Left lung (tissue), 4 donors: ENCODE measurements at regions not wholly inside any gene's neighbourhood (a gene's known extent, or its start where the extent isn't known, plus 50 kb on each side); places are given as distances from the start of the nearest gene placed in this dataset.

ENCODE experiments used
- ATAC-seq: fragments of 200-7000 bp; cut with Tn5 transposase; one replicate; pipeline ENCODE4 v1.9.1; 2020; ENCODE audit warnings: moderate library complexity
- DNase-seq, 4 donors: peaks; one replicate each; pipeline ENCODE4 v3.0.0-alpha.2; 2013 to 2020
- H3K27ac ChIP-seq, 2 donors: fragments of 200-600 bp; sonication (generic) in 1 of 2; one replicate each; pipeline versions ENCODE4 v1.5.0 to v1.8.0; 2020 to 2021
- H3K27me3 ChIP-seq, 2 donors: fragments of 200-600 bp; sonication (generic) in 1 of 2; one replicate each; pipeline versions ENCODE4 v1.5.0 to v1.8.0; 2020 to 2021
- H3K36me3 ChIP-seq, 2 donors: fragments of 200-600 bp; sonication (generic) in 1 of 2; one replicate each; pipeline versions ENCODE4 v1.5.0 to v1.8.0; 2020 to 2021
- H3K4me1 ChIP-seq, 2 donors: fragments of 200-600 bp; one replicate each; pipeline ENCODE4 v1.8.0; 2021
- H3K4me3 ChIP-seq, 2 donors: fragments of 200-600 bp; sonication (generic) in 1 of 2; one replicate each; pipeline versions ENCODE4 v1.5.0 to v1.8.0; 2020 to 2021; ENCODE audit warnings: mild to moderate bottlenecking in 1 of 2
- H3K9me3 ChIP-seq, 2 donors: fragments of 200-600 bp; sonication (generic) in 1 of 2; one replicate each; pipeline versions ENCODE4 v1.5.0 to v1.8.0; 2020 to 2021
- intact Hi-C, 2 donors: fragments of 100-400 bp; cut with DNase I; formaldehyde crosslinking; loops; one replicate each; pipeline versions ENCODE4 v1.11.2 to v1.14.2; 2022
- TF ChIP-seq, protein P1 (sequence below), 2 donors: fragments of 200-600 bp; sonication (generic) in 1 of 2; IDR thresholded peaks; one replicate each; pipeline versions ENCODE4 v1.5.0 to v1.8.0; 2021; ENCODE audit warnings: antibody characterized with exemption in 2 of 2
- donor health status: DM: no; HTN: yes; CAD: no.
- donor health status: DM: no; HTN: no; CAD: no.

- peak overlapping the region in 1 of 2 donors; percentile 73 for H3K27ac ChIP-seq
Observed at GRCh38 chr21:35206141-35207125, 157.3 kb upstream of the RUNX1 start.

DNA sequence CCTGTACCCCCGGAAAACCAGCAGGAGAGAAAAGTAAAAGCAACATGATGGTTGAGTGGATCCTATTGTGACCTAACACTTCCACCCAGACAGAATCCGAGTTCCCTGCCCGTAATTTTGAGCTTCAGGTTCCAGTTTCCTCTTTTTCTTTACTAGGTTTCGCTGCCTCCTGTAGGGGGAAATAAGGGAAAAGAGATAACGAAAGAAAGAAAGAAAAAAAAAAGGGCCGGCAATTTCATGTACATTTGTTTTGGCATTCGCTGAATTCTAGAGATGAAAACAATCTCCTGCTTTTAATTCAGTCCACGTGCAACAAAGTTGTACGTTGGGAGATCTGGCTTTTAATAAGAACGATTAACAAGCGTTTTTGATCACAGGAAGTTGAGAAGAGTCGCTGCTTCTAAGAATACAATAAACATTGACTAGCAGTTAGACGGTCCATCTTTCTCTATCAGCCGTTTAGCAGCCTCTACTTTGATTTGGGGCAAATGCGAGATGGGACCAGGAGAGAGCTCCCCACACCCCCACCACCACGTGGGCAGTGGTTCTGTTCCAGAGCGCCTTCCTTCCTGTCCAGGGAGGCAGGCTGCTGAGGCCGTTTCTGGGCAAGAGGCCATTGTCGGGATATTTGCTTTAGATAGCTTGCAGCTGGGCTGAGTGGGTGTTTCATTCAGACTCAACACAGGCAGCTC, 155.9 kb upstream of the RUNX1 start:
- H3K27me3 ChIP-seq, result no peaks in the 10 kb centered on the region
- H3K4me3 ChIP-seq, result peak overlapping the region in 1 of 2 donors; percentile 23
- peak; percentile 82 to 95 (median 88) for DNase-seq
- peak; percentile 80 for ATAC-seq
- H3K36me3 ChIP-seq, result no peaks in the 10 kb centered on the region
- TF ChIP-seq, protein P1, sequence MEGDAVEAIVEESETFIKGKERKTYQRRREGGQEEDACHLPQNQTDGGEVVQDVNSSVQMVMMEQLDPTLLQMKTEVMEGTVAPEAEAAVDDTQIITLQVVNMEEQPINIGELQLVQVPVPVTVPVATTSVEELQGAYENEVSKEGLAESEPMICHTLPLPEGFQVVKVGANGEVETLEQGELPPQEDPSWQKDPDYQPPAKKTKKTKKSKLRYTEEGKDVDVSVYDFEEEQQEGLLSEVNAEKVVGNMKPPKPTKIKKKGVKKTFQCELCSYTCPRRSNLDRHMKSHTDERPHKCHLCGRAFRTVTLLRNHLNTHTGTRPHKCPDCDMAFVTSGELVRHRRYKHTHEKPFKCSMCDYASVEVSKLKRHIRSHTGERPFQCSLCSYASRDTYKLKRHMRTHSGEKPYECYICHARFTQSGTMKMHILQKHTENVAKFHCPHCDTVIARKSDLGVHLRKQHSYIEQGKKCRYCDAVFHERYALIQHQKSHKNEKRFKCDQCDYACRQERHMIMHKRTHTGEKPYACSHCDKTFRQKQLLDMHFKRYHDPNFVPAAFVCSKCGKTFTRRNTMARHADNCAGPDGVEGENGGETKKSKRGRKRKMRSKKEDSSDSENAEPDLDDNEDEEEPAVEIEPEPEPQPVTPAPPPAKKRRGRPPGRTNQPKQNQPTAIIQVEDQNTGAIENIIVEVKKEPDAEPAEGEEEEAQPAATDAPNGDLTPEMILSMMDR (IDR thresholded peaks at IDR 0.05), result no peak
- H3K27ac ChIP-seq, result peak overlapping the region in 1 of 2 donors; percentile 73
- peaks cover 15% of the 10 kb centered on the region in 2 donors for H3K4me1 ChIP-seq
- H3K9me3 ChIP-seq, result no peaks in the 10 kb centered on the region
- intact Hi-C loops, result no loop called here

More at GRCh38 chr21:35206141-35207125, 157.3 kb upstream of the RUNX1 start:
- H3K9me3 ChIP-seq, result no peaks in the 10 kb centered on the region
- TF ChIP-seq, protein P1 (IDR thresholded peaks at IDR 0.05), result no peak
- H3K27me3 ChIP-seq, result no peaks in the 10 kb centered on the region
- H3K4me1 ChIP-seq, result peaks cover 15% of the 10 kb centered on the region in 2 donors
- ATAC-seq (peak; percentile 28), DNase-seq (no peak)
- intact Hi-C loops, result no loop called here
- no peaks in the 10 kb centered on the region for H3K36me3 ChIP-seq
- H3K4me3 ChIP-seq, result no peak overlapping the region

- ATAC-seq (no peak), DNase-seq (no peak)
- Histone ChIP-seq H3K4me1 (peaks cover 15% of the 10 kb centered on the region in 2 donors), H3K4me3 (no peak overlapping the region), H3K36me3 (no peaks in the 10 kb centered on the region), H3K27ac (peak overlapping the region in 1 of 2 donors; percentile 57), H3K27me3 (no peaks in the 10 kb centered on the region), H3K9me3 (no peaks in the 10 kb centered on the region)
- TF ChIP-seq, protein P1 (IDR thresholded peaks at IDR 0.05), result no peak
- intact Hi-C loops, result no loop called here
Observed at GRCh38 chr21:35204125-35204524, 155.0 kb upstream of the RUNX1 start.

GRCh38 chr21:35203093-35203977, 154.2 kb upstream of the RUNX1 start:
- H3K27me3 ChIP-seq, result no peaks in the 10 kb centered on the region
- no peaks in the 10 kb centered on the region for H3K36me3 ChIP-seq
- no peaks in the 10 kb centered on the region for H3K9me3 ChIP-seq
- TF ChIP-seq, protein P1 (IDR thresholded peaks at IDR 0.05), result no peak
- DNase-seq (no peak), ATAC-seq (no peak)
- H3K4me1 ChIP-seq, result peaks cover 15% of the 10 kb centered on the region in 2 donors
- intact Hi-C loops, result no loop called here
- peak overlapping the region in 1 of 2 donors; percentile 57 for H3K27ac ChIP-seq
- H3K4me3 ChIP-seq, result no peak overlapping the region
